OCI-LY1 (cell line): ENCODE measurements at regions not wholly inside any gene's neighbourhood (a gene's known extent, or its start where the extent isn't known, plus 50 kb on each side); places are given as distances from the start of the nearest gene placed in this dataset.

Experiments
- H2AFZ ChIP-seq: fragments of 200-600 bp; sonication (generic), shearing (Covaris generic); 2 replicates; pipeline ENCODE4 v1.6.0; 2014; ENCODE audit warnings: antibody characterized with exemption, mild to moderate bottlenecking, low read length
- H3F3A ChIP-seq: fragments of 200-600 bp; sonication (generic), shearing (Covaris generic); 2 replicates; pipeline ENCODE4 v1.6.0; 2014; ENCODE audit warnings: mild to moderate bottlenecking, antibody characterized with exemption, low read length, moderate library complexity; ENCODE audit not compliant: insufficient read depth
- H3K27ac ChIP-seq: fragments of 200-600 bp; sonication (generic); 2 replicates; pipeline ENCODE4 v1.5.1; 2014; ENCODE audit warnings: low read length, mixed run types, mild to moderate bottlenecking, low read depth; ENCODE audit not compliant: poor library complexity, severe bottlenecking
- H3K27me3 ChIP-seq: fragments of 200-600 bp; sonication (generic); 2 replicates; pipeline ENCODE4 v1.6.0; 2014; ENCODE audit warnings: antibody characterized with exemption, mild to moderate bottlenecking, low read length, moderate library complexity; ENCODE audit not compliant: insufficient read depth
- H3K36me3 ChIP-seq: fragments of 200-600 bp; sonication (generic); 2 replicates; pipeline ENCODE4 v1.6.1; 2014; ENCODE audit warnings: mild to moderate bottlenecking, antibody characterized with exemption, low read length, moderate library complexity, mixed read lengths; ENCODE audit not compliant: insufficient read depth
- H3K4me1 ChIP-seq: fragments of 200-600 bp; sonication (generic); 2 replicates; pipeline ENCODE4 v1.5.1; 2014; ENCODE audit warnings: mild to moderate bottlenecking, low read length, moderate library complexity; ENCODE audit not compliant: insufficient read depth, severe bottlenecking
- H3K4me2 ChIP-seq: fragments of 200-600 bp; sonication (generic), shearing (Covaris generic); 2 replicates; pipeline ENCODE4 v1.6.1; 2014; ENCODE audit warnings: low read length
- H3K4me3 ChIP-seq: fragments of 200-600 bp; sonication (generic); 2 replicates; pipeline ENCODE4 v1.5.1; 2014; ENCODE audit warnings: low read length, low read depth, mild to moderate bottlenecking, mixed read lengths; ENCODE audit not compliant: poor library complexity, severe bottlenecking
- H3K79me2 ChIP-seq: fragments of 200-600 bp; shearing (Covaris generic); 2 replicates; pipeline ENCODE4 v1.6.1; 2016; ENCODE audit warnings: mixed run types, low read length, mixed read lengths; ENCODE audit not compliant: insufficient read depth
- H3K9ac ChIP-seq: fragments of 200-600 bp; sonication (generic), shearing (Covaris generic); 2 replicates; pipeline ENCODE4 v1.6.1; 2014; ENCODE audit warnings: mild to moderate bottlenecking, low read length, mixed read lengths
- H3K9me2 ChIP-seq: fragments of 200-600 bp; sonication (generic), shearing (Covaris generic); 2 replicates; pipeline ENCODE4 v1.6.1; 2014; ENCODE audit warnings: low read depth, mild to moderate bottlenecking, low read length, mixed read lengths
- H3K9me3 ChIP-seq: fragments of 200-600 bp; shearing (Covaris generic); 2 replicates; pipeline ENCODE4 v1.6.1; 2014; ENCODE audit warnings: low read length, mixed read lengths
- H4K20me1 ChIP-seq: fragments of 200-600 bp; sonication (generic), shearing (Covaris generic); 2 replicates; pipeline ENCODE4 v1.6.0; 2016; ENCODE audit warnings: mild to moderate bottlenecking, low read length; ENCODE audit not compliant: insufficient read depth
- CTCF ChIP-seq: fragments of 200-600 bp; sonication (generic), shearing (Covaris generic); IDR thresholded peaks from 2 replicates; pipeline ENCODE4 v1.5.1; 2017; ENCODE audit warnings: mild to moderate bottlenecking, antibody characterized with exemption, low read length, moderate library complexity, mixed read lengths
- EZH2 ChIP-seq: fragments of 200-600 bp; sonication (generic), shearing (Covaris generic); IDR thresholded peaks from 2 replicates; pipeline ENCODE4 v1.8.0; 2017; ENCODE audit warnings: borderline replicate concordance, mixed run types, mild to moderate bottlenecking, antibody characterized with exemption, low read length, moderate library complexity, mixed read lengths

DNA sequence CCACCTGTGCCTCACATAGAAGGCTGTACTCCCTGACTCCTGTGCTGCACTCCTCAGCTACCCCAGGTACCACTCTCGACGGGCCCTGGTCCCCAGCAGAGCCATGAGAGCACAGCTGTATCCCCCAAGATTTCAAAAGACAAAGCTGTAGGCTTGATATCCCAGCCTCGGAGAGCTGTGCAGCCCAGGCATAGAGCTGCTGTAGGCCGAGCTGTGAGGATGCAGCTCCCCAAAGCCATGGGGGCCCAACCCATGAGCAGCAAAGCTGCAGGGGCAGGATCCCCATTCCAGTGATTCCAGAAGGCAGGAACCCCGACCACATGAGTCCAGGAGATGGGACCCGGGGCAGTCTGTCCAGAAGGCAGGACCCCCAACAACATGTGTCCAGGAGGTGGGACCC, 123.8 kb upstream of the CBLN2 start:
- no peaks in the 10 kb centered on the region for H4K20me1 ChIP-seq
- H2AFZ ChIP-seq: no peak overlapping the region
- no peaks in the 10 kb centered on the region for H3K9me2 ChIP-seq
- no peak overlapping the region for H3K27ac ChIP-seq
- H3K9me3 ChIP-seq: no peaks in the 10 kb centered on the region
- H3F3A ChIP-seq: no peaks in the 10 kb centered on the region
- no peaks in the 10 kb centered on the region for H3K4me1 ChIP-seq
- H3K36me3 ChIP-seq: no peaks in the 10 kb centered on the region
- no peak overlapping the region for H3K4me2 ChIP-seq
- TF ChIP-seq CTCF: no peak
- H3K9ac ChIP-seq: no peak overlapping the region
- no peaks in the 10 kb centered on the region for H3K79me2 ChIP-seq
- no peak overlapping the region for H3K4me3 ChIP-seq
- H3K27me3 ChIP-seq: no peaks in the 10 kb centered on the region

GRCh38 chr18:72652990-72653593, 109.0 kb upstream of the CBLN2 start:
- H3K4me2 ChIP-seq: no peak overlapping the region

DNA sequence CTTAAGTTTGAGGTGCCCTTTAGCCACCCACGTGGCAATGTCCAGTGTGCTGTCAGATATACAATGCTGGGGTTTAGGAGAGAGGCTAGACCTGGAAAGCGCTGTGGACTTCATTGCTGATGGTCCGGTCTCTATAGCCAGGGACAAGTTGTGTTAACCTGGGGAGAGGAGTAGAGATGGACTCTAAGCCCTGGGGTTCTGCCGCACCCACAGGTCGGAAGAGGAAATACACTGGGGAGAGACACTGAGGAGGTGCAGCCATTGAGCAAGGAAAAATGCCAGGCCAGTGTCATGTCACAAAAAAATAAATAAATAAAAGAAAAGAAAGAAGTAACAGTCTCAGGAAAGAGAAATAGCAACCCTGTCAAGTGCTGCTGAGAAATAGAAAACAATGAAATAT, 106.9 kb upstream of the CBLN2 start:
- Histone ChIP-seq H3K4me2 (no peak overlapping the region), H3K27me3 (no peaks in the 10 kb centered on the region), H3K9me3 (no peaks in the 10 kb centered on the region), H3F3A (no peaks in the 10 kb centered on the region), H3K79me2 (no peaks in the 10 kb centered on the region), H3K4me1 (no peaks in the 10 kb centered on the region), H3K4me3 (no peak overlapping the region), H4K20me1 (no peaks in the 10 kb centered on the region), H3K9me2 (no peaks in the 10 kb centered on the region), H3K36me3 (no peaks in the 10 kb centered on the region), H3K27ac (no peak overlapping the region), H2AFZ (no peak overlapping the region), H3K9ac (no peak overlapping the region)
- no peak for TF ChIP-seq CTCF
- no peak for TF ChIP-seq EZH2

More at GRCh38 chr18:72652990-72653593, 109.0 kb upstream of the CBLN2 start:
- Histone ChIP-seq H3K9me2 (no peaks in the 10 kb centered on the region), H2AFZ (no peak overlapping the region), H3K9me3 (no peaks in the 10 kb centered on the region), H3F3A (no peaks in the 10 kb centered on the region), H3K4me3 (no peak overlapping the region), H3K79me2 (no peaks in the 10 kb centered on the region), H4K20me1 (no peaks in the 10 kb centered on the region), H3K27ac (no peak overlapping the region), H3K4me1 (no peaks in the 10 kb centered on the region), H3K9ac (no peak overlapping the region), H3K27me3 (no peaks in the 10 kb centered on the region), H3K36me3 (no peaks in the 10 kb centered on the region)
- peak; percentile 74 for TF ChIP-seq CTCF
- no peak for TF ChIP-seq EZH2
